Panc1 (cell line): ENCODE measurements at regions not wholly inside any gene's neighbourhood (a gene's known extent, or its start where the extent isn't known, plus 50 kb on each side); places are given as distances from the start of the nearest gene placed in this dataset.

Source experiments
- CTCF ChIP-seq: fragments of 450-650 bp; IDR thresholded peaks from 2 replicates; pipeline ENCODE4 v1.5.1; 2017; ENCODE audit warnings: mild to moderate bottlenecking
- POLR2AphosphoS5 ChIP-seq: IDR thresholded peaks from 2 replicates; pipeline ENCODE4 v1.6.1; 2012; ENCODE audit warnings: mild to moderate bottlenecking, low read depth, low read length, moderate library complexity
- SIN3A ChIP-seq: IDR thresholded peaks from 2 replicates; pipeline ENCODE4 v1.6.1; 2012; ENCODE audit warnings: low read depth, mild to moderate bottlenecking, low read length, moderate library complexity, borderline replicate concordance; ENCODE audit not compliant: insufficient read depth
- TCF7L2 ChIP-seq: IDR thresholded peaks from 2 replicates; pipeline ENCODE4 v1.6.1; 2011; ENCODE audit warnings: mild to moderate bottlenecking, low read depth, low read length, inconsistent platforms

DNA sequence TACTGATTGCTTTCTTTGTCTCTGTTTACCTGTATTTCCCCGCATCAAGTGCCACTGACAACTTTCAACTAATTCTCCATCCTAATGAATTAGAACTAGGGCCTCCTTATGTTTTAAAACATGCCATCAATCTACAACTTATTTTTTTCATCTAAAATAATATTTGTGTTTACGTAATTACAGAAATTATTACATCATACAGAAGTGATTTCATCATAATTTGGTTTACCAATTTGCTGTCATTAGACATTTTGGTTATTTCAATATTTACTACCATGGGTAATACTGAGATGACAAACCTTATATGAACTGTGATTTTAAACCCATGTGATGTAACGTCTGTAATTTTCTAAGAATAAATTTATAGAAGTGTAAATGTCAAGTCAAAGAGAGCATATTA, 468.0 kb upstream of the IL12A start:
- TF ChIP-seq POLR2AphosphoS5: no peak
- TF ChIP-seq CTCF: no peak
- no peak for TF ChIP-seq SIN3A
- no peak for TF ChIP-seq TCF7L2
